Parathyroid adenoma (tissue), 2 donors: ENCODE measurements at regions not wholly inside any gene's neighbourhood (a gene's known extent, or its start where the extent isn't known, plus 50 kb on each side); places are given as distances from the start of the nearest gene placed in this dataset.

Experiments used
- H2AFZ ChIP-seq: fragments of 300-600 bp; sonication (generic); one replicate; pipeline ENCODE4 v1.7.0; 2017; ENCODE audit warnings: antibody characterized with exemption, mild to moderate bottlenecking
- H3K27ac ChIP-seq: fragments of 300-600 bp; sonication (generic); one replicate; pipeline ENCODE4 v1.7.0; 2017
- H3K27me3 ChIP-seq: fragments of 300-600 bp; sonication (generic); one replicate; pipeline ENCODE4 v1.7.0; 2017; ENCODE audit warnings: low read length; ENCODE audit not compliant: control insufficient read depth, insufficient read depth
- H3K36me3 ChIP-seq: fragments of 300-600 bp; sonication (generic); one replicate; pipeline ENCODE4 v1.7.0; 2017; ENCODE audit warnings: low read length; ENCODE audit not compliant: control insufficient read depth, insufficient read depth
- H3K4me1 ChIP-seq: fragments of 300-600 bp; sonication (generic); one replicate; pipeline ENCODE4 v1.7.0; 2017; ENCODE audit warnings: control low read depth
- H3K4me2 ChIP-seq: fragments of 300-600 bp; sonication (generic); one replicate; pipeline ENCODE4 v1.7.0; 2017; ENCODE audit warnings: low read length
- H3K4me3 ChIP-seq: fragments of 300-600 bp; sonication (generic); one replicate; pipeline ENCODE4 v1.7.0; 2017; ENCODE audit warnings: low read depth, low read length
- H3K79me2 ChIP-seq: fragments of 300-600 bp; sonication (generic); one replicate; pipeline ENCODE4 v1.7.0; 2017; ENCODE audit warnings: control low read depth
- H3K9ac ChIP-seq: fragments of 300-600 bp; sonication (generic); one replicate; pipeline ENCODE4 v1.7.0; 2017; ENCODE audit warnings: mild to moderate bottlenecking
- H3K9me3 ChIP-seq: fragments of 300-600 bp; sonication (generic); one replicate; pipeline ENCODE4 v1.7.0; 2017; ENCODE audit warnings: low read length; ENCODE audit not compliant: control insufficient read depth
- CTCF ChIP-seq: fragments of 300-600 bp; sonication (generic); IDR thresholded peaks from one replicate; pipeline ENCODE4 v1.7.0; 2017; ENCODE audit warnings: antibody characterized with exemption, mild to moderate bottlenecking
- donor health status: primary hyperparathyroidism.

- Histone ChIP-seq H3K27ac (no peak overlapping the region), H3K79me2 (no peaks in the 10 kb centered on the region), H3K36me3 (no peaks in the 10 kb centered on the region), H2AFZ (no peak overlapping the region), H3K9me3 (no peaks in the 10 kb centered on the region), H3K4me2 (no peak overlapping the region), H3K4me3 (no peak overlapping the region), H3K27me3 (no peaks in the 10 kb centered on the region), H3K4me1 (no peaks in the 10 kb centered on the region), H3K9ac (no peak overlapping the region)
- TF ChIP-seq CTCF: no peak
Observed at GRCh38 chr10:47053081-47053798, 142.0 kb downstream of the PTPN20 start.

GRCh38 chr10:47054974-47055373 lies 143.7 kb downstream of the PTPN20 start:
- H3K36me3 ChIP-seq: no peaks in the 10 kb centered on the region
- no peaks in the 10 kb centered on the region for H3K27me3 ChIP-seq
- H3K9ac ChIP-seq: no peak overlapping the region
- no peaks in the 10 kb centered on the region for H3K79me2 ChIP-seq
- H2AFZ ChIP-seq: no peak overlapping the region
- H3K4me3 ChIP-seq: no peak overlapping the region
- H3K9me3 ChIP-seq: no peaks in the 10 kb centered on the region
- H3K27ac ChIP-seq: no peak overlapping the region
- no peak for TF ChIP-seq CTCF
- H3K4me2 ChIP-seq: no peak overlapping the region
- H3K4me1 ChIP-seq: no peaks in the 10 kb centered on the region

GRCh38 chr10:47055386-47056246 lies 144.4 kb downstream of the PTPN20 start:
- no peak overlapping the region for H3K9ac ChIP-seq
- no peak overlapping the region for H3K4me2 ChIP-seq
- H3K9me3 ChIP-seq: no peaks in the 10 kb centered on the region
- no peaks in the 10 kb centered on the region for H3K27me3 ChIP-seq
- no peak for TF ChIP-seq CTCF
- no peak overlapping the region for H3K27ac ChIP-seq
- no peaks in the 10 kb centered on the region for H3K79me2 ChIP-seq
- H2AFZ ChIP-seq: no peak overlapping the region
- no peak overlapping the region for H3K4me3 ChIP-seq
- H3K36me3 ChIP-seq: no peaks in the 10 kb centered on the region
- H3K4me1 ChIP-seq: no peaks in the 10 kb centered on the region

- TF ChIP-seq CTCF: no peak
- H3K27me3 ChIP-seq: no peaks in the 10 kb centered on the region
- no peaks in the 10 kb centered on the region for H3K4me1 ChIP-seq
- H3K36me3 ChIP-seq: no peaks in the 10 kb centered on the region
- no peaks in the 10 kb centered on the region for H3K9me3 ChIP-seq
- H3K4me2 ChIP-seq: no peak overlapping the region
- H3K79me2 ChIP-seq: no peaks in the 10 kb centered on the region
- H3K27ac ChIP-seq: no peak overlapping the region
- no peak overlapping the region for H3K4me3 ChIP-seq
- no peak overlapping the region for H2AFZ ChIP-seq
- no peak overlapping the region for H3K9ac ChIP-seq
Observed at GRCh38 chr10:47056247-47056510, 145.0 kb downstream of the PTPN20 start.
